ENCODE measurements at regions not wholly inside any gene's neighbourhood (a gene's known extent, or its start where the extent isn't known, plus 50 kb on each side); places are given as distances from the start of the nearest gene placed in this dataset.

DNA sequence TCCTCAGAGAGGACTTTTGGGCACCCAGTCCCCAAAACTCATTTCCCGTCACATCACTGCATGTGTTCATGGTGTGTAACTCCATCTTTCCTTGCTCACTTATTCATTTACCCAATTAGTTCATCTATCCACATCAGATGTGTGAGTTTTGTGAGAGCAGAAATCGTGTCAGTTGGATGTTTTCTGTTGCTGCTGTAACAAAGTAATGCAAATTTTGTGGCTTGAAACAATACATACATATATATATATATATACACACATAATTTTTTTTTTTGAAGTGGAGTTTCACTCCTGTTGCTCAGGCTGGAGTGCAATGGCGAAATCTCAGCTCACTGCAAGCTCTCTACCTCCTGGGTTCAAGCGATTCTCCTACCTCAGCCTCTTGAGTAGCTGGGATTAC lies 70.5 kb upstream of the BOD1 start:
- TF ChIP-seq, protein P1, sequence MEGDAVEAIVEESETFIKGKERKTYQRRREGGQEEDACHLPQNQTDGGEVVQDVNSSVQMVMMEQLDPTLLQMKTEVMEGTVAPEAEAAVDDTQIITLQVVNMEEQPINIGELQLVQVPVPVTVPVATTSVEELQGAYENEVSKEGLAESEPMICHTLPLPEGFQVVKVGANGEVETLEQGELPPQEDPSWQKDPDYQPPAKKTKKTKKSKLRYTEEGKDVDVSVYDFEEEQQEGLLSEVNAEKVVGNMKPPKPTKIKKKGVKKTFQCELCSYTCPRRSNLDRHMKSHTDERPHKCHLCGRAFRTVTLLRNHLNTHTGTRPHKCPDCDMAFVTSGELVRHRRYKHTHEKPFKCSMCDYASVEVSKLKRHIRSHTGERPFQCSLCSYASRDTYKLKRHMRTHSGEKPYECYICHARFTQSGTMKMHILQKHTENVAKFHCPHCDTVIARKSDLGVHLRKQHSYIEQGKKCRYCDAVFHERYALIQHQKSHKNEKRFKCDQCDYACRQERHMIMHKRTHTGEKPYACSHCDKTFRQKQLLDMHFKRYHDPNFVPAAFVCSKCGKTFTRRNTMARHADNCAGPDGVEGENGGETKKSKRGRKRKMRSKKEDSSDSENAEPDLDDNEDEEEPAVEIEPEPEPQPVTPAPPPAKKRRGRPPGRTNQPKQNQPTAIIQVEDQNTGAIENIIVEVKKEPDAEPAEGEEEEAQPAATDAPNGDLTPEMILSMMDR (IDR thresholded peaks at IDR 0.05): no peak
- TF ChIP-seq POLR2AphosphoS5 (IDR thresholded peaks at IDR 0.05) (no peak), EP300 (IDR thresholded peaks at IDR 0.05) (no peak)
